ENCODE measurements at regions not wholly inside any gene's neighbourhood (a gene's known extent, or its start where the extent isn't known, plus 50 kb on each side); places are given as distances from the start of the nearest gene placed in this dataset.
"Not testable (repeated sequence)": the region's sequence is repeated elsewhere in the genome, so short reads cannot be mapped to it uniquely, and the experiment has no call there.

DNA sequence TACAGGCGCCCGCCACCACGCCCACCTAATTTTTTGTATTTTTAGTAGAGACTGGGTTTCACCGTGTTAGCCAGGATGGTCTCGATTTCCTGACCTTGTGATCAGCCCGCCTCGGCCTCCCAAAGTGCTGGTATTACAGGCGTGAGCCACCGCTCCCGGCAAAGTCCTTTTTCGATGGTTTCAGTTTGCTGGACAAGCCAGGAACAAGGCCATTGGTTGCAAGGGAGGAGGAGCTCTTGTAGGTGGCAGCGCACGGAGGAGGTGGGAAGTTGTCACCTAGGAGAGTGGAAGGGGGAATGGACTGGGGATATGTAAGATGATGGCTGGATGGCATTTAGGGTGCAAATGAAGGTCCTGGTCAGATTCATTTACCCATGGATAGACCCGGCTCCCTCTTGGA lies 218.5 kb upstream of the ATP6AP2 start:
- not testable (repeated sequence) for DNase-seq

DNA sequence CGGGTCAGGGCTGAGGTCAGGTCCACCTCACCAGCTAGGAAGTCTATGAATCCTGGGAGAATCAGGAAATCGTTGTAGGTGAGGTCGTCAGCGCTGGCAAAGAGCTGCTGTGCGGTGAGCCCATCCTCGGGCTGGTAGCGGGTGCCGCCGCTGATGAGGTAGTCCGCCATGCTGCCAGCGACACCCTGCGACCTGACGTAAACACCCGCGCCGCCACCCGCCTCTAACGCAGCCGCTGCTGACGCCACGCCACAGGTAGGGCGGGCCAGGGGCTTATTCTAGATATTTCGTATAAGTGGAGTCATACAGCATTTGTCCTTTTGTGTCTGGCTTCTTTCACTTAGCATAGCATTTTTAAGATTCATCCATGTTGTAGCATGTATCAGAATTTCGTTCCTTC lies 220.2 kb upstream of the ATP6AP2 start:
- no peak for DNase-seq

DNA sequence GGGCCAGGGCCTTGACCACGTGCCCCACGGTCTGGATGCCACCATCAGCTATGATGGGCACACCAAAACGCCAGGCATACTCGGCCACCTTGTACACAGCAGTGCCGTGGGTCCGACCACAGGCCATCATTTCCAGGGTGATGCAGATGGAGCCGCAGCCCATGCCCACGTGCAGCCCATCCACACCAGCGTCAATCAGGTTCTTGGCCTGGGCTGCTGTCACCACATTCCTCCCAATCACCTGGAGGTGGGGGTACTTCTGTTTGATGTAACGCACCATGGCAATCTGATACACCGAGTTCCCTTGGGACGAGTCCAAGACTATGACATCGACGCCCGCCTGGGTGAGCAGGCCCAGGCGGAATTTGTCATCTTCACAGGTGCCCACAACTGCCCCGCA lies 221.2 kb upstream of the ATP6AP2 start:
- no peak for DNase-seq

DNA sequence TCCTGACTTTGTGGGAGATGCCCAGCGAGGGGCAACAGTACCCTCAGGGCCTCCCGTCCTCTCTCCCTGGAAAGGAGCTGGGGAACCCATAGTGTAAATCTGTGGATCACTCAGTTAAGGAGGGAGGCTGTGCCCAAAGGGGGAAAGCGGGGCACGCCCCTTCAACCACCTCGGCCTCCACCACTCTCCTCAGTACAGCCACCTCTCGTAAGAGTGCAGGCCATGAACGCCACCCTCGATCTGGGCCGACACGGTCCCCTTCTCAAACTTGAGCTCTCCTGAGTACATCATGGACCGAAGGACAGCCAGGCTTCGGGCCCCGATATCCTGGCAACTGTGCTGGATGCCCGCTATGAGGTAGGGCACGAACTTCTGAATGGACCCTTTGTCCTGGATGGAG lies 221.8 kb upstream of the ATP6AP2 start:
- DNase-seq, result no peak

DNA sequence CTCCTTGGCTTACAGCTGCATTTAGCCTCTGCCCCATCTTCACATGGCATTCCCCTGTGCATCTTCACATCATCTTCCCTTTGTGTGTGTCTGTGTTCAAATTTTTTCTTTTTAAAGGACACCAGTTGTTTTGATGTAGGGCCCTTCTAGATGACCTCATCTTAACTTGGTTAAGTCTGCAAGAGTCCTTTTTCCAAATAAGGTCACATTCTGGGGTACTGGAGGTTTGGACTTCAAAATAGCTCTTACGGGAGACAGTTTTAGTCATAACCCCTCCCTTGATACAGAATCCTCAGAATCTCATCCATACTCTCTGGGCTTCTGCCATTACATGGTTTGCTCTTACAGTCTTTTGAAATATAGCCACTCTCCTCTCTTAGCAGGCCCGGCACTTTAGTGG lies 231.5 kb upstream of the ATP6AP2 start:
- DNase-seq, result no peak

DNA sequence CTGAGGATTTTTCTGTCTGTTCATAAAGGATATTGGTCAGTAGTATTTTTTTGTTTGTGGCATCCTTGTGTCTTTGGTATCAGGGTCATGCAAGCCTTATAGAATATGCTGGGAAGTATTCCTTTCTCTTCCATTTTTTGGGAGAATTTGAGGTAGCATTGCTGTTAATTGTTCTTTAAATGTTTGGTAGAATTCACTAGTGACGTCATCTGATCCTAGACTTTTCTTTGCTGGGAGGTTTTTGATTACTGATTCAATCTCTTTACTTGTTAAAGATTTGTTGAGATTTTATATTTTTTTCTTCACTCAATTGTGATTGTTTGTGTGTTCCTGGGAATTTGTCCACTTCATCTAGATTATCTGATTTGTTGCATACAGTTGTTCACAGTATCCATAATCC lies 234.4 kb upstream of the ATP6AP2 start:
- DNase-seq, result no peak

DNA sequence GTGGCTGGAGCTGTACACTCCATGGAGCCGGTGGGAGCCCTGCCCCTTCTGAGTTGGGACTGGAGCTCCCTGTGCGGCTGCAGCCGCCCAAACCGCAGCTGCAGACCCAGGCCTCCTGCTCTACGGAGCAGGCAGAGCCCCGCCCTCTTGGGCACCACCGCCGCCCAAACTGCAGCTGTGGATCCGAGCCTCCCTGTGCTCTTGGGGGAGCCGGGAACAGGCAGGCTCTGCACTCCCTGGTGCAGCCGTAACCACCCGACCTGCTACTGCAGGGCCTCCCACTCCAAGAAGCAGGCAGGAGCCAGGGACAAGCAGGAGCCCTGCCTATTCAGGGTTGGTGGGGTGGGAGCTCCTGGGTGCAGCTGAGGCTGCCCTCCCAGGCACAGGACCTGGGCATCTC lies 237.5 kb upstream of the ATP6AP2 start:
- DNase-seq, result no peak

DNA sequence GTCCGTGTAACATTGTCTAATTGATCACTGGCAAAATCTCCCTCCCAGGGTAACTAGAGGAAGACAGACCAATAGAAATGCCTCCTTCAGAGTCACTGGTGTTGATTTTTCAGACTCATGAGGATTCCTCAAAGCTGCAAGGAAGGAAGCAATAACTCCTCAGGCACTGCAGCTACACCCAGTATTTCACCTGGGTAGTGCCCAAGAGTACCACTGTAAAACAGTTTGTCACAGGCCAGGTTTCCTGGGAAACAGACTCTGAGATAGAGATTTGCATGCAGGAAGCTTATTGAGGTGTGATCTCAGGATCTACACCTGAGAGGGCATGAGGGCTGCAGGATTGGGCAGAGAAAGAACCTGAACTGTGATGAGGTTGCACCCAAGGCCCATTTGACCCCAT lies 240.7 kb upstream of the ATP6AP2 start:
- DNase-seq, result no peak

DNA sequence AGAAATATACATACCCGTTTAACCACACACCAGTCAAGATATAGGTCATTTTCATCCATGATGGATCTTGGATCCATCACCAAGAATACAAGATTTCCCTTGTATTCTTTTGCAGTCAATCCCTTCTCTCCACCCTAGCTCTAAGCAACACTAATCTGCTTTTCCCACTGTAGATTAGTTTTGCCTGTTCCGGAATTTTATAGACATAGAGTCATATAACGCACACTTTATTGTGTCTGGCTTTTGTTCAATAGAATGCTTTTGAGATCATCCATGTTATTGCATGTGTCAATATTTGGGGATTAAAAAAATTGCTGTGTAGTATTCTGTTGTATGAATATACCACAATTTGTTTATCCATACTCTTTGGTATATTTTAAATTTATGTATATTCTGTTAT lies 235.6 kb upstream of the BCOR start:
- no peak for DNase-seq

DNA sequence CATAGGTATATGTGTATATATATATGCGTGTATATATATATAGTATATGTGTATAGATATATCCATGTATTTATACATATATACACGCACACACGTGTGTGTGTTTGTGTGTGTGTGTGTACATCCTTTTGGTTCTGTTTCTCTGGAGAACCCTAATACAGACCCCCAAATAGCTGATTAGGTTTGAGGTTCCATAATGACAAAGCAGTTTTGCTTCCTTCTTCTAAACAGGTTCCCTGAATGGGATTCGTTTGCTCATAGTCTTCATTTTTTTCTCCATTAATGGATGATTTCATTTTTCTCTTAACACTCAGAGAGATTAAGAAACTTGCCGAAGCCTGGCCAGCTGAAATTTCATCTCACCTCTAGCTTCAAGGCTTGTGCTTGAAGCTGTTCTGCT lies 234.0 kb upstream of the BCOR start:
- no peak for DNase-seq

DNA sequence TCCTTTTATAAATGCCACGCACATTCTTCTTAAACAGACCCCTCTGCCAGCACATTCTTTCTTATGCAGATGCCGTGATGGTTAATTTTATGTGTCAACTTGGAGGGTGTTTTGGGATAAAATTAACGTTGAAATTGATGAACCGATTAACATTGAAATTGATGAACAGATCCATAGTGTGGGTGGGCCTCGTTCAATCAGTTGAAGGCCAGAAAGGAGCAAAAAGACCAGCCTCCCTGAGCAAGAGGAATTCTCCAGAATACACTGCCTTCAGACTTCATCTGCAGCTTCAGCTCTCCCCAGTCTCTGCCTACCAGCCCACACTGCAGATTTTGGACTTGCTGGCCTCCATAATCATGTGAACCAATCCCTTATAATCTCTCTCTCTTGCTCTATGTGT lies 233.6 kb upstream of the BCOR start:
- no peak for DNase-seq

DNA sequence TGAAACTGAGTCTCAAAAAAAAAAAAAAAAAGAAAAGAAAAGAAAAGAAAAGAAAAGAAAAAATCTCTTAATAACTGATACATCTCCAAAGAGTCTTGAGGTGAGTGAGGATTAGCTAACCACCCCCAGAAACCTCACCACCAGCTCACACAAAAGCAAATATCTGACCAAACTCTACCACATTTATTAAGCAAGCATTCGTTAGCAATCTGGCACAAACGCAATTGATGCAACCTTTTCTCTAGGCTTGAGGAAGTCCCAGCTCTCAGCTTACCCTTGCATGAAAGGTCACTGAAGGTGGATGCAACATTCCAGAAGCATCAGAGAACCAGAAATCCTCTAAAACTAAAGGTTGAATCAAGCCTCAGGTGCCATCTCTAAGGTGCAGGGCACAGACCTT lies 231.9 kb upstream of the BCOR start:
- no peak for DNase-seq

DNA sequence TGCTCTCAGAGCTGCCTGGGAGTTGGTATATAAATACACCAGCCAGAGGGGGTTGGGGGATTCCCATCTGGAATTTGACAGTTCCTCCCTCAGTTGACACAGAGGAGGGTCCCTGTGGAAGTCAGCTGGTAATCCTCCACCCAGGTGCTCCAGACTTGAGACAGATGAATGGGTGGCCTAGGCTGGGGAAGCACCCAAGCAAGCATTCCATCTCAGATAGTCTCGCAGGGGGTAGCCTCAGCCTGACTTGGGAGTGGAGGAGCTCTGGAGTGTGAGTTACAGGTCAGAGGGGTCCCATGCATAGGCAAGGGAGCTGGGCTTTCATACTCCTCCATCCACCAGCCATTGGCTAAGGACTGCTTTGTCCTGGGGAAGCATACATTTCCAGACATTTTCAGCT lies 229.3 kb upstream of the BCOR start:
- no peak for DNase-seq

DNA sequence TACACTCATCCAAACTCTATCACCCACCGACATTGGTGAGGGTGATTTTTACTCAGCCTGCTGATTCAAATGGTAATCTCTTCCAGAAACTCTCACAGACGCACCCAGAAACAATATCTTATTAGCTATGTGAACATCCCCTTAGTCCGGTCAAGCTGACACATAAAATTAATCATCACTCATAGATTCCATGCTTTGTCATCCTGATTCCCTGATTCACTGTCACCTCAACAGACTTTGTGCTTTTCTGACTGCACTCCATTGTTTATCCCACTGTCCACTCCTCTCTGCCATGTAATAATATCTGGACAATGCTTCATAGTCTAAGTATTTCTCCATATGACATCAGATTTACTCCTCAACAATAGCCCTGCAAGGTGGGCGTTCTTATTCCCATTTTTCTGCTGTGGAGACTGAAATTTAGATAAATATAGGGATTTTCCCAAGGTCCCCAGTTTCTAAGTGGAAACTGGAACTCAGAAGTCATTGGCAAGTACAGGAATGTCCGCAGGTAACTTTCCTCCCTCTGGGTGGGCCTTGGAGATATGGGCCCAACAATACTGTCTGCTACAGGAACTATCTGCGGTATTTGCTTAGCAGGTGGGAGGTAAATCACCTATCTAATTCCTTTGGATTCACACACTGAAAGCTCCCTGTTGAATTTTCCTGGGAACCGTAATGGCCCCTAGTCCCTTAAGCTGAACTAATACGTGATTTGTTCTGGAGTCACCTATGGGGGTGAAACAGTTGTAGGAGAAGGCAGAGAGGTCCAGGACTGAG lies 228.6 kb upstream of the BCOR start:
- DNase-seq, result no peak

DNA sequence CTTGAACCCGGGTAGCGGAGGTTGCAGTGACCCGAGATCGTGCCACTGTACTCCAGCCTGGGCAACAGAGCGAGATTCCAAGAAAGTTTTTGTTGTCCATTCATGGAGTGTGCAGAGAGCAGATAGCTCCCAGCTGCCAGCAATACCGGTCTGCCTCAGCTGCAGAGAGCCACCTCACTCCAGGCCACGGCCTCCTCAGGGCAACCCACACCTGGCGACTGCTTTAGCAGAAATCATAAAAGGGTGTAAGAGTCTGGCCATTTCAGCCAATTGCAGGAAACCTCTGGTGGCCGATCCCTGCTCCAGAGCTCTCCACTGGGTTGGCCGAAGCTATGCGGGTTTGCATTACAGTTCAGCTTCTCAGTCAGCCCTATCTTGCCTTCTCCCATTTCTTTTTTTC lies 227.4 kb upstream of the BCOR start:
- no peak for DNase-seq

DNA sequence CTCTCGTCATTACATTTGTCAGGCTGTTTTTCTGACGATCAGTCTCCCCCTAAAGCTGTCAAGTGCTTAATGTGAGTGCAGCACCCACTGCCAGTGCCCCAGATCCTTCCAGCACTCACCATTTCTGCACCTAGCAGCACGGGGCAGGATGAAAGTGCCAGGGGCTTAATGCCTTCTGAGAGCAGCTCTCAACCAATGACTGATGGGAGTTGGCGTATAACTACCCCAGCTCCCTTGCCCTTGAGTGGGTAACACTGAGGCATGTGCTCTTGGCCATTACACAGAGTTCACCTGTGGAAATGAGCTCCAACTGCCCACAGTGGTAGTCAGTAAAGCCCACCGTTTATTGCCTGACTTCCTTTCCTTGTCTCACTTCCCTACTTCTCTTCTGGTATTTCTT lies 226.2 kb upstream of the BCOR start:
- no peak for DNase-seq

DNA sequence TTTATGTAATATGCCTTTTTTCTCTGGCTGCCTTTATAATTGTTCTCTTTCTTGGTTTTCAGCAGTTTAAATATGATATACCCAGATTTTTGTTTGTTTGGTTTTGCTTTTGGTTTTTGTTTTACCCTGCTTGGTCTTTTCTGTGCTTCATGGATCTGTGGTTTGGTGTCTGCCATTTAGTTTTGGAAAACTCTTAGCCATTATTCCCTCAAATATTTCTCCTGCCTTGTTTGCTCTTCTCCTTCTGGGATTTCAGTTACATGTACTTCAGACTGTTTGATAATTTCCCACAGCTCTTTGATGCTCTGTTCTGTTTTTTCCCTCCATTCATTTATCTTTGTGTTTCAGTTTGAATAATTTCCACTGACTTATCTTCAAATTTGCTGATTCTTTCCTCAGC lies 223.1 kb upstream of the BCOR start:
- DNase-seq, result no peak

DNA sequence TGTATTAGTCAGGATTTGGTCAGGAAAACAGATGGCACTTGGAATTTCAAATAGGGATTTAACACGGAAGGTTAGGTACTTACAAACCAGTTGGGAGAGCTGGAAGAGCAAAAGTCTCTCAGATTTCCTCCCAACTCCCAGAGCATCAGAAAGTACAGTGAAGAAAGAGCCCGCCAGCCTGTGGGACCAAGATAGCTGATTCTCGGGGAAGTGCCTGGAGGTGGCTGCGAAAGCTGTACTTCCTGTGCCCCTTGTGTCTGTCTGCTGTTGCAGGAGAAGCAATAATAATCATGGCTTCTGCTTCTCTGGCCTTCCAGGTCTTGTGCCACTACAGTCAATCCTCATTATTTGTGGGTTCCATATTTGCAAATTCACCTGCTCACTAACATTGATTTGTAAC lies 221.0 kb upstream of the BCOR start:
- DNase-seq, result no peak

DNA sequence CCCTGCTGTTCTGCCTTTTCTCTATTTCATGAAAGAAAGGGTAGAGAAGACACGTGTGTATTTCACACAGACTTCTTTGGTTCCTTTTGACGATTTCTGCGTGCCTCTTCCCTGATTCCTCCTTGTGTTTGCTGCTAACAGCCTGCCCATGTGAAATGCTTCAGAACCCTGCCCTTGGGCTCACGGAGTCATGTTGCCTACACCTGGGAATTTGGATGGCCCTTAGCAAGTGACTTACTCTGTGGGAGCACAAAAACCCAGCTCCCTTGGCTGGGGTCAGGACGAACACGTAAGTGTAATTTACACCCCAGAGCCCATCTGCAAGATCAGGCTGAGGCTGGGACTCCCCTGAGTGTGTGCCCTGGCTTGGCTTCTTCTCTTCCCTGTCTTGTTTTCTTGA lies 220.3 kb upstream of the BCOR start:
- DNase-seq, result no peak

DNA sequence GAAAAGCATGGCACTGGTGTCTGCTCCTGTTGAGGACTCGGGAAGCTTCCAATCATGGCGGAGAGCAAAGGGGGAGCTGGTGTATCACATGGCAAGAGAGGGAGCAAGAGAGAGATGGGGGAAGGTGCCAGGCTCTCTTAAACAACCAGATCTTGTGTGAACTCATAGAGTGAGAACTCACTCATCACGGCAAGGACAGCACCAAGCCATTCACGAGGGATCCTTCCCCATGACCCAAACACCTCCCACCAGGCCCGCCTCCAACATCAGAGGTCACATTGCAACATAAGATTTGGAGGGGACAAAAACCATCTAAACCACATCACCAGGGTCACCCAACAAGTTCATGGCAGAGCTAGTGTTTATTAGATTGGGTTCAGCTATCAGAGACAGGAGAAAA lies 218.7 kb upstream of the BCOR start:
- DNase-seq, result no peak

DNA sequence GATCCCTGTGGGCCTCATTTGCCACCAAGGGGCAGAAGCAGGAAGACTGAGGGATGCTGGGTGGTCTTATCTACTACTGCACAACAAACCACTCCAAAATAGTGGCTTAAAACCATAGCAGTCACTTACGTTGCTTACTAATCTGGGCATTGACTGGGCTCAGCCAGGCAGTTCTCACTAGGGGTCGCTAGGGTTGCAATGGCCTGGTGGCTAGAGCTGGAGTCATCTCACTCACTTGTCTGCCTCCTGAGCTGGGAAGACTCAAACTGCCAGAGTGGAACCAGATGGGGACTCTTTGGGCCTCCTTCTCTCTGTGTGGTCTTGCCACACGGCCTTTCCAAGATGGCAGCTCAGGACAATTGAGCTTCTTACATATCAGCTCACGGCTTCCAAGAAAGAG lies 216.3 kb upstream of the BCOR start:
- no peak for DNase-seq

DNA sequence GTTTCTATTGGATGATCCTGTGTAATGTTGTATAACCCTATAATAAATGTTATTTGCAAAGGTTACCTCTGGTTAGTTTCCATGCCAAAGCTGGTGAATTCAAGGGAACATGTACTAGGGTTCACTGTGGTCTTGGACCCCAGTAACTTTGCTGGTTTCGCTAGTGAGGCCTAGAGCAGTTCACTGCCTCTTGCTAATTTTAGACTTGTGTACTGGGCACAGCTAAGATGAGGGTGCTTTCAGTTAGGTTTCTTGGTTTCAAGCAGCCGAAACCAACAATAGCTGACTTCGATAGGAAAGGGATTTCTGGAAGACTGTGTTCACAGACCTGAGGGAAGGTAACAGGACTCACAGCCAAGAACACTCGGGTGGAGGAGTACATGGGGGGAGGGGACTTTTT lies 215.5 kb upstream of the BCOR start:
- DNase-seq, result no peak

DNA sequence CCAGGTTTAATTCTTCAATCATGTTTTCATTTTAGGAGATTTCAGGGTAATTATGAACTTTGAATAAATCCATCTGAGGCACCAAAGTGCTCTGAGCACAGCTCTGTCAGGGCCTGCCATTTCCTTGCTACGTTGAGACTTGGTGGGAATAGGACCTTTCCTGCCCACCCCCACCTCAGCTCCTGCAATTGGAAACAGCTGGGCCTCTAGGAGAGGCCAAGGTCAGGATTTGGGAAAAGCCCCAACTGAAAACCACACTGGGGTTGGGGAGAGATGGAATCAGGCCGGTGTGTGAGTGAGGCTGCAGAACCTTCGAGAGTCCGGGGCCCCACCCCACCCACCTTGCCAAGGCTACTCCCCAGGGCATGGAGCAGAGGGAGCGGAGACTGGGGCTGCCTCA lies 212.7 kb upstream of the BCOR start:
- DNase-seq, result no peak

DNA sequence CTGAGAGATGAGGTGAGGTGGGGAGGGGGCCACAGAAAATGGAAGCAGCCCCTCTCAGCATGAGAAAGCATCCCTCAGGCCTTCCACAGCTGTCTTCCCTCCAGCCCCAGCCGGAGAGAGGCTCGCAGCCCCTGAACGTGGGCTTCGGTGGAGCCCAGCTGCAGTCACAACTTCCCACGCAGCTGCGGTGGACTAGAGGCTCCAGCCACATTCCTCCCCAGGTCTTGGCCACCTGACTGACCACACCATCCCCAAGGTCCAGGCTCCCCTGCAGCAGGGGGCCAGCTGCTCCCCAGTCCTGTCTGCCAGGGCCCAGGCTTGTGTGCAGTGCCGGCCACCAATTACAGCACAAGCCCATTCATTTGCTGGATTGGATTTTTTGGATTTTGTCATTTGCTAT lies 212.3 kb upstream of the BCOR start:
- DNase-seq, result no peak

DNA sequence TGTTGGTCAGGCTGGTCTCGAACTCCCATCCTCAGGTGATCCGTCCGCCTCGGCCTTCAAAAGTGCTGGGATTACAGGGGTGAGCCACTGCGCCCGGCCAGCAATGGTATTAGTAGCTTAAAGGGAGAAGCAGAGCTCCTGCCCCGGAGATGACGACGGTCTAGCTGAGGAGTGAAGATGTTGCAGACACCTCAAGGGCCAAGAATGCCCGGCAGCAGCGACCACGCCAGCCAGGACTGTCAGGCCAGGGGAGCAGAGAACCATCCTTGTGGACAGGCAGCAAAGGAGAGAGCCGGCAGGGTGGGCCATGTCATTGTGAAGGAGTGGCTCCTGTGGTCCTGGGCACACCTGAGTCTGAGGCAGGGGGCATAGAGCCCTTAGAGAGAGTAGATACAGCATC lies 210.1 kb upstream of the BCOR start:
- DNase-seq, result no peak

DNA sequence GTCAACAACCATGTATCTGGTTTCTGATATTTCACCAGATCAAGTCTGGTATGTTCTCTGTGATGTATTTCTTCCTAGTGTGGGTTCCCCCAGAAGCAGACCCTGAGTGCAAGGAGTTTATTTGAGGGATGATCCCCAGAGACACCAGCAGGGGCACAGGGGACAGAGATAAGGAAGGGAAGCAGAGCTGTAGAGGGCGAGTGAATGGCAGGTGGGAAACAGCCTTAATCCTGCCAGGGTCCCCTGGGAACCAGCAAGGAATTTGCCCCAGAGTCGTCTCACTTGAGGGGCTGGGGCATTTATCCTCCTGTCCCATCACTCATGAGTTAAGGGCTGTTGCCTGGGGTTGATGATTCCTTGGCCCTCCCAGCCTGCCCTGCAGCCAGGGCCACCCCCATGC lies 206.4 kb upstream of the BCOR start:
- DNase-seq, result no peak
